Adipocyte (in vitro differentiated cells): ENCODE measurements at regions not wholly inside any gene's neighbourhood (a gene's known extent, or its start where the extent isn't known, plus 50 kb on each side); places are given as distances from the start of the nearest gene placed in this dataset.

ENCODE experiments used
- DNase-seq: peaks from one replicate; pipeline ENCODE4 v3.0.0-alpha.2; 2015; ENCODE audit warnings: low read depth
- H3K27me3 ChIP-seq: replicated peaks from 2 replicates; pipeline ENCODE4 v1.7.0; 2013; ENCODE audit warnings: mild to moderate bottlenecking, low read length, moderate library complexity; ENCODE audit not compliant: control insufficient read depth, insufficient read depth
- H3K36me3 ChIP-seq: 2 replicates; pipeline ENCODE4 v1.7.0; 2013; ENCODE audit warnings: low read length, mild to moderate bottlenecking, moderate library complexity; ENCODE audit not compliant: control insufficient read depth, insufficient read depth, severe bottlenecking
- H3K4me1 ChIP-seq: 2 replicates; pipeline ENCODE4 v1.7.0; 2013; ENCODE audit warnings: mild to moderate bottlenecking, low read length, moderate library complexity; ENCODE audit not compliant: control insufficient read depth, insufficient read depth
- H3K4me3 ChIP-seq: 2 replicates; pipeline ENCODE4 v1.7.0; 2013; ENCODE audit warnings: mild to moderate bottlenecking, low read length, moderate library complexity
- H3K9ac ChIP-seq: 2 replicates; pipeline ENCODE4 v1.7.0; 2013; ENCODE audit warnings: mild to moderate bottlenecking, low read length, moderate library complexity
- H3K9me3 ChIP-seq: 2 replicates; pipeline ENCODE4 v1.7.0; 2013; ENCODE audit warnings: mild to moderate bottlenecking, low read length, moderate library complexity; ENCODE audit not compliant: control insufficient read depth

GRCh38 chr6:74834967-74835366 is 370.9 kb downstream of the COL12A1 start:
- Histone ChIP-seq H3K4me1 (peaks cover 7% of the 10 kb centered on the region), H3K36me3 (no peaks in the 10 kb centered on the region), H3K27me3 (no peaks in the 10 kb centered on the region), H3K9me3 (no peaks in the 10 kb centered on the region), H3K4me3 (no peak overlapping the region), H3K9ac (no peak overlapping the region)
- DNase-seq, result peak; percentile 77

- Histone ChIP-seq H3K9me3 (peaks cover 3% of the 10 kb centered on the region), H3K27me3 (no peaks in the 10 kb centered on the region), H3K36me3 (no peaks in the 10 kb centered on the region), H3K4me1 (no peaks in the 10 kb centered on the region), H3K9ac (no peak overlapping the region), H3K4me3 (no peak overlapping the region)
- no peak for DNase-seq
These were observed 379.6 kb downstream of the COL12A1 start for GRCh38 chr6:74826263-74826662.

GRCh38 chr6:74814440-74814839 is 391.4 kb downstream of the COL12A1 start:
- Histone ChIP-seq H3K36me3 (no peaks in the 10 kb centered on the region), H3K9ac (no peak overlapping the region), H3K9me3 (peaks cover 25% of the 10 kb centered on the region), H3K4me3 (no peak overlapping the region), H3K27me3 (peaks cover 4% of the 10 kb centered on the region), H3K4me1 (no peaks in the 10 kb centered on the region)
- DNase-seq, result no peak

- DNase-seq, result no peak
- H3K4me1 ChIP-seq, result peaks cover 15% of the 10 kb centered on the region
- H3K27me3 ChIP-seq, result no peaks in the 10 kb centered on the region
- H3K36me3 ChIP-seq, result no peaks in the 10 kb centered on the region
- no peak overlapping the region for H3K9ac ChIP-seq
- no peak overlapping the region for H3K4me3 ChIP-seq
- H3K9me3 ChIP-seq, result no peaks in the 10 kb centered on the region
These were observed 398.2 kb downstream of the COL12A1 start for GRCh38 chr6:74807674-74808073.

- no peaks in the 10 kb centered on the region for H3K36me3 ChIP-seq
- H3K4me3 ChIP-seq, result peak overlapping the region; percentile 59
- no peaks in the 10 kb centered on the region for H3K27me3 ChIP-seq
- peaks cover 15% of the 10 kb centered on the region for H3K4me1 ChIP-seq
- DNase-seq, result peak; percentile 34
- H3K9me3 ChIP-seq, result peaks cover 3% of the 10 kb centered on the region
- H3K9ac ChIP-seq, result peak overlapping the region; percentile 51
These were observed 399.7 kb downstream of the COL12A1 start for GRCh38 chr6:74805916-74806696.

- no peaks in the 10 kb centered on the region for H3K27me3 ChIP-seq
- H3K4me1 ChIP-seq, result no peaks in the 10 kb centered on the region
- no peaks in the 10 kb centered on the region for H3K36me3 ChIP-seq
- H3K4me3 ChIP-seq, result no peak overlapping the region
- H3K9me3 ChIP-seq, result peaks cover 10% of the 10 kb centered on the region
- no peak for DNase-seq
- no peak overlapping the region for H3K9ac ChIP-seq
These were observed 407.6 kb downstream of the COL12A1 start for GRCh38 chr6:74798302-74798701.

- Histone ChIP-seq H3K9ac (no peak overlapping the region), H3K36me3 (no peaks in the 10 kb centered on the region), H3K27me3 (no peaks in the 10 kb centered on the region), H3K9me3 (no peaks in the 10 kb centered on the region), H3K4me1 (no peaks in the 10 kb centered on the region), H3K4me3 (no peak overlapping the region)
- DNase-seq, result peak; percentile 38
These were observed 420.6 kb downstream of the COL12A1 start for GRCh38 chr6:74785236-74785635.

GRCh38 chr6:74782346-74782745 is 423.5 kb downstream of the COL12A1 start:
- peak; percentile 11 for DNase-seq
- no peaks in the 10 kb centered on the region for H3K9me3 ChIP-seq
- H3K27me3 ChIP-seq, result no peaks in the 10 kb centered on the region
- H3K36me3 ChIP-seq, result no peaks in the 10 kb centered on the region
- H3K4me3 ChIP-seq, result no peak overlapping the region
- no peaks in the 10 kb centered on the region for H3K4me1 ChIP-seq
- no peak overlapping the region for H3K9ac ChIP-seq

GRCh38 chr6:74780831-74781230 is 425.0 kb downstream of the COL12A1 start:
- Histone ChIP-seq H3K9me3 (no peaks in the 10 kb centered on the region), H3K36me3 (no peaks in the 10 kb centered on the region), H3K4me3 (no peak overlapping the region), H3K27me3 (no peaks in the 10 kb centered on the region), H3K4me1 (no peaks in the 10 kb centered on the region), H3K9ac (no peak overlapping the region)
- peak; percentile 8 for DNase-seq

- Histone ChIP-seq H3K27me3 (no peaks in the 10 kb centered on the region), H3K36me3 (no peaks in the 10 kb centered on the region), H3K4me3 (no peak overlapping the region), H3K9me3 (no peaks in the 10 kb centered on the region), H3K4me1 (peaks cover 7% of the 10 kb centered on the region), H3K9ac (no peak overlapping the region)
- no peak for DNase-seq
These were observed 437.1 kb downstream of the COL12A1 start for GRCh38 chr6:74768738-74769137.

- Histone ChIP-seq H3K36me3 (no peaks in the 10 kb centered on the region), H3K4me3 (no peak overlapping the region), H3K4me1 (peaks cover 7% of the 10 kb centered on the region), H3K27me3 (no peaks in the 10 kb centered on the region), H3K9ac (no peak overlapping the region), H3K9me3 (no peaks in the 10 kb centered on the region)
- DNase-seq, result no peak
These were observed 437.7 kb downstream of the COL12A1 start for GRCh38 chr6:74768120-74768519.

GRCh38 chr6:74765486-74765885 is 440.4 kb downstream of the COL12A1 start:
- no peak for DNase-seq
- no peak overlapping the region for H3K9ac ChIP-seq

More at GRCh38 chr6:74765486-74765885, 440.4 kb downstream of the COL12A1 start:
- Histone ChIP-seq H3K9me3 (no peaks in the 10 kb centered on the region), H3K4me3 (no peak overlapping the region), H3K27me3 (no peaks in the 10 kb centered on the region), H3K36me3 (no peaks in the 10 kb centered on the region), H3K4me1 (peaks cover 7% of the 10 kb centered on the region)
